Tibial nerve (tissue), 3 donors: ENCODE measurements at regions not wholly inside any gene's neighbourhood (a gene's known extent, or its start where the extent isn't known, plus 50 kb on each side); places are given as distances from the start of the nearest gene placed in this dataset.

Experiments
- CTCF ChIP-seq, 5 experiments: fragments of 200-600 bp in 3 of 5; fragments of 450-650 bp in 2 of 5; sonication (generic) in 3 of 5; IDR thresholded peaks; one replicate each; pipeline ENCODE4 v1.5.1; 2016 to 2019; ENCODE audit warnings: antibody characterized with exemption in 5 of 5, mild to moderate bottlenecking in 3 of 5, moderate library complexity in 2 of 5
- POLR2A ChIP-seq, 2 donors: fragments of 450-650 bp; IDR thresholded peaks; one replicate each; pipeline ENCODE4 v1.6.1; 2017; ENCODE audit warnings: antibody characterized with exemption in 2 of 2, mild to moderate bottlenecking in 2 of 2, moderate library complexity in 2 of 2

- TF ChIP-seq CTCF (IDR thresholded peaks at IDR 0.05) (no peak), POLR2A (IDR thresholded peaks at IDR 0.05) (no peak)
Observed at GRCh38 chr1:192513697-192514096, 61.9 kb upstream of the RGS1 start.
